HG03342 (cell line): ENCODE measurements at regions not wholly inside any gene's neighbourhood (a gene's known extent, or its start where the extent isn't known, plus 50 kb on each side); places are given as distances from the start of the nearest gene placed in this dataset.
"Not testable (repeated sequence)": the region's sequence is repeated elsewhere in the genome, so short reads cannot be mapped to it uniquely, and the experiment has no call there.

Source experiments
- ATAC-seq: cut with Tn5 transposase; IDR thresholded peaks from one replicate; pipeline ENCODE4 v1.9.1; 2021; ENCODE audit warnings: mild to moderate bottlenecking, moderate library complexity; ENCODE audit not compliant: unreplicated experiment

- no peak for ATAC-seq
Observed at GRCh38 chr3:194939949-194940770, 254.5 kb downstream of the FAM43A start.

DNA sequence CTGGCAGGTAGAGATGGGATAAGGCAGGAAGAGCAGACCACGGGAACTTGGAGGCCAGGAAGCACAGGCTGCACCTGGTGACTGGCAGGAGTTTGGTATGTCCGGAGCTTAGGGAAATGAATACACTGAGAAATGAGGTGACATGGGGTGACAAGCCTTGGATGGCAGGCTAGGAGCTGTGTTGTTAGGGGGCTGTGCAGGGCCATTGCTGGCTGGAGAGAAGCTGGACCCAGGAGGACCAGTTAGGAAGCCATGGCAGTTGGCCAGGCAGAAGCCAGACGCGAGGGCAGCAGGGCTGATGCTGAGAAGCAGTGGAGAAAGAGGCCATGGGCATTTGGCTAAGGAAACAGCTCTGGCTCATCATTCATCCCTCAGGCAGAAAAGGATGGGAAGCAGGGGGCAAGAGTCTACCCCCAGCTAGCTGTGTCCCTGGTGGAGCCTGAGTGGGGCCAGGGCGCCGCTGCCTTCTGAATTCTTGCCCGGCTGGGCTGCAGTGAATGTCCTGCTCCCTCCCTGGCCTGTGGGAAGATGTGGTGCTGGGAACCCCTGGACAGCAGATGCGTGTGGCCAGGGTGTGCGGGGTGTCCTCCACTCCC is 255.8 kb downstream of the FAM43A start:
- ATAC-seq, result no peak

- ATAC-seq, result no peak
Observed at GRCh38 chr3:194941956-194942511, 256.4 kb downstream of the FAM43A start.

GRCh38 chr3:194944526-194944925 is 258.8 kb downstream of the FAM43A start:
- no peak for ATAC-seq

DNA sequence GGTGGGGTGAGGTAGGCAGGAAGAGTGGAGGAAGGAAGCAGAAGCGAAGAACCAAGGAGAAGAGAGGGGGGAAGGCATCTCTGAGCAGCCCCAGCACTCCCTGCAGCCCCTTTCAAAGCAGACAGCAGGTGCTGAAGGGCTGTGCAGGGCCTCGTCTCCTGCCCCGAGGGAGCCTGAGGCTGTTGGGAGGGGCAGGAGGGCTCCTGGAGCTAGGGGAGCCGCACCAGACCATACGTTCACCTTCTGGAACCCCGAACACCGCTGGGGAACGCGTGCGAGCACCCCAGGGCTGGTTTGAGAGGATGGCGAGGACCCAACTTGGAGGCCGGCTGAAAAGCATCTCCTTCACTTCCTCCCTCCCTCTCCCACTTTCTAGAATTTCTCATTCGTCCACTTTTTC is 259.8 kb downstream of the FAM43A start:
- ATAC-seq, result no peak

- ATAC-seq, result no peak
Observed at GRCh38 chr3:194946091-194946490, 260.4 kb downstream of the FAM43A start.

GRCh38 chr3:194949592-194949991 is 263.9 kb downstream of the FAM43A start:
- no peak for ATAC-seq

- ATAC-seq, result no peak
Observed at GRCh38 chr3:194950906-194951628, 265.4 kb downstream of the FAM43A start.

- ATAC-seq, result not testable (repeated sequence)
Observed at GRCh38 chr3:194951629-194951920, 265.9 kb downstream of the FAM43A start.

DNA sequence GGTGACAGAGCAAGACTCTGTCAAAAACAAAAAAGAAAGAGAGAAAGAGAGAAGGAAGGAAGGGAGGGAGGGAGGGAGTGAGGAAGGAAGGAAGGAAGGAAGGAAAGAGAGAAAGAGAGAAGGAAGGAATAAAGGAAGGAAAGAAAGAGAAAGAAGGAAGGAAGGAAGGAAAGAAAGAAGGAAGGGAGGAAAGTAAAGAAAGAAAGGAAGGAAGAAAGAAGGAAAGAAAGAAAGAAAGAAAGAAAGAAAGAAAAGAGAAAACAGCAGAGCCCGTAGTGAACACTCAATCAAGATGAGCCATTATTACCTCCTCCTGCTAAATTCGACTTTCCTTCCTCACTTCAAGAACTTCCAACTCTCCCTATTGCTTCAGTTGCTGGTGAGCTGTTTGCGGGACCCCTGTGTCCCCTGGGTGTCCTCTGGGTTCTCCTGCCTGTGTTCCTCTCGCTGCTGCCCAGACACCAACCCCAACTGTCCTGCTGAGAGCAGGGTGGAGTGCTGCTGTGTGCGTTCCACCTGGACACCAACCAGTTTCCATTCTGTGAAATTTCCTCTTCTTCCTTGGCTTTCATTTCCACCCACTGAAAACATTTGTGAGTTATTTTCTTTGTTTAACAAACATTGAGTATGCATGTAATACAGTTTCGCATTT is 266.4 kb downstream of the FAM43A start:
- ATAC-seq, result no peak

DNA sequence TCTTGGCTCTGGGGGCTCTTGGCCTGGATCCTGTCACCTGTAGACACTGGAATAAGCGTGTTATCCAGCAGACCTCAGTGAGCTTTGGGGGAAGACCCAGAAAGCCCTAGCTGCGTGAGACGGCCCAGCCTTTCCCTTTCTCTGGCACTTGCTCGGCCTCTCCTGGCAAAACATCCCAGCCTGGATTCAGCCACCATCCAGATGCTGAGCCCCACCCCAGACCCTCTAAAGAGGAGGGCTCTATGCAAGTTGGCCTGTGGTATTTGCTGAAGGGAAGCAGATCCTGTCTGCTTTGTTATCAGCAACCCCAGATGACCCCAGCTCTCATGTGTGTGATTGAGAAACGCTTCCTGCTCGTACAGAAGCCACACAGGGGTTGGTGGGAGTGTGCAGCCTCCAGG is 267.2 kb downstream of the FAM43A start:
- no peak for ATAC-seq

- no peak for ATAC-seq
Observed at GRCh38 chr3:194953291-194953690, 267.6 kb downstream of the FAM43A start.

DNA sequence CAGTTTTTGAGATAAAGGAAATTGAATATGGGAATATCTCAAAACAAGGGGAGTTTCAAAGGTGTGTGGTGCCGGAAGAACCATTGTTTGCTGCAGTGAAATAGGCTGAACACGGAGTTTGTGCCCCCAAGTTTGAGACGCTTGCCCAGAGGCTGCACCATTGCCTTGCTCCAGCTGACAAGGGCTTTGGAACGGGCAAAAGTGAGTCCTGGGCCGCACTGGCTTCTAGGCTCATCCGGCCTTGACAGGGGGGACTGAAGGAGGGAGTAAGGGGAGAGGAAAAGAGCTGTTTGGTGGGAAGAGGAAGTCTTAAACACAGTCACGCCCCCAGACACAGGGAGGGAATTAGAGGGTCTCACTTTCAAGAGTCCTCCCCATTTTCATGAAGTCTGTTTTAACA is 269.9 kb downstream of the FAM43A start:
- ATAC-seq, result no peak

- no peak for ATAC-seq
Observed at GRCh38 chr3:194955979-194956696, 270.5 kb downstream of the FAM43A start.

GRCh38 chr3:194956697-194957396 is 271.2 kb downstream of the FAM43A start:
- no peak for ATAC-seq

- no peak for ATAC-seq
Observed at GRCh38 chr3:194957743-194958240, 272.1 kb downstream of the FAM43A start.

GRCh38 chr3:194959217-194959616 is 273.5 kb downstream of the FAM43A start:
- no peak for ATAC-seq

- ATAC-seq, result not testable (repeated sequence)
Observed at GRCh38 chr3:194959666-194960065, 274.0 kb downstream of the FAM43A start.

- ATAC-seq, result no peak
Observed at GRCh38 chr3:194960446-194961032, 274.9 kb downstream of the FAM43A start.
